NT2/D1 (cell line): ENCODE measurements at regions not wholly inside any gene's neighbourhood (a gene's known extent, or its start where the extent isn't known, plus 50 kb on each side); places are given as distances from the start of the nearest gene placed in this dataset.

Experiments used
- DNase-seq: peaks from one replicate; pipeline ENCODE4 v3.0.0-alpha.2; 2011; ENCODE audit warnings: low read depth, low spot score
- H3K27me3 ChIP-seq: 2 replicates; pipeline ENCODE4 v1.6.0; 2011; ENCODE audit warnings: mild to moderate bottlenecking; ENCODE audit not compliant: insufficient read length, insufficient read depth
- H3K36me3 ChIP-seq: 2 replicates; pipeline ENCODE4 v1.6.1; 2011; ENCODE audit warnings: mild to moderate bottlenecking, low read length, mixed read lengths; ENCODE audit not compliant: insufficient read depth, insufficient read length
- H3K4me1 ChIP-seq: 2 replicates; pipeline ENCODE4 v1.5.1; 2011; ENCODE audit not compliant: insufficient read depth, insufficient read length
- H3K4me3 ChIP-seq: 2 replicates; pipeline ENCODE4 v1.5.1; 2011; ENCODE audit warnings: low read depth; ENCODE audit not compliant: insufficient read length
- H3K9ac ChIP-seq: 2 replicates; pipeline ENCODE4 v1.6.0; 2011; ENCODE audit warnings: low read depth; ENCODE audit not compliant: insufficient read length
- H3K9me3 ChIP-seq: 2 replicates; pipeline ENCODE4 v1.5.1; 2011; ENCODE audit warnings: mild to moderate bottlenecking, low read length; ENCODE audit not compliant: insufficient read depth
- SUZ12 ChIP-seq: IDR thresholded peaks from 2 replicates; pipeline ENCODE4 v1.6.1; 2011; ENCODE audit not compliant: insufficient read length, insufficient read depth; ENCODE audit errors: extremely low read depth
- YY1 ChIP-seq: IDR thresholded peaks from 2 replicates; pipeline ENCODE4 v1.6.1; 2011; ENCODE audit not compliant: insufficient read length, insufficient read depth
- ZNF274 ChIP-seq: IDR thresholded peaks from 2 replicates; pipeline ENCODE4 v1.6.1; 2011; ENCODE audit warnings: mild to moderate bottlenecking, low read depth, low read length

DNA sequence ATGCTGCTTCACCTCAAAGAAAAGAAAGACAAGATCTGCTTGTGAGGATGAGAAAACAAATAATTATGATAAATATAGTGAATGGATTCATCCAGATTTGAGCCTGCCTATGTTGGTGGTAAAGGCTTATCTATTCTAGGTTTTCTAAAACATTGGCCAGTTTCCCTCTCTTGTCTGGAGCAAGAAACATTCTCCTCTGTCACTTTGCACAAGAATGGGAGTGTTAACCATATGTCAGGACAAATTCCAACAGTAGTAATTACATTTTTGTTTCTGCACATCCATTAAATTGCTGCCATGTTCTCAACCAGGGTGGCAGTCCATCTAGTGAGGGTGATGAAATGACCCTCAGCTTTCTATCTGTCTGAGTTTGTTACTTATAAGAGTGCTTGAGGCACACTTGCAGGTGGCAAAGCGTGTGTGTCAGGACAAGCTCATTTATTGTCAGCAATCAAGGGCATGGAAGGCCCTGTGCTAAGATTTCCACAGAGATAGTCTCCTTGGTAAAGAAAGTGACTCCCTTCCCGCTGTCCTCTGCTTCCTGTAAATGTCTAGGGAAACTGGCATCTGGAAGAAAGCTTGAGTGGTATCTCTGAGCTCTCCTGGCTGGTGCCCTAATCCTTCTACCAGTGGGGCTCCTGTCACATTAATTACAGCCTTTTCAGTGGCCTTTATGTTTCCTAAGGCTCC lies 502.1 kb upstream of the FLRT2 start:
- TF ChIP-seq SUZ12 = no peak
- TF ChIP-seq YY1 = no peak
- no peak for TF ChIP-seq ZNF274

DNA sequence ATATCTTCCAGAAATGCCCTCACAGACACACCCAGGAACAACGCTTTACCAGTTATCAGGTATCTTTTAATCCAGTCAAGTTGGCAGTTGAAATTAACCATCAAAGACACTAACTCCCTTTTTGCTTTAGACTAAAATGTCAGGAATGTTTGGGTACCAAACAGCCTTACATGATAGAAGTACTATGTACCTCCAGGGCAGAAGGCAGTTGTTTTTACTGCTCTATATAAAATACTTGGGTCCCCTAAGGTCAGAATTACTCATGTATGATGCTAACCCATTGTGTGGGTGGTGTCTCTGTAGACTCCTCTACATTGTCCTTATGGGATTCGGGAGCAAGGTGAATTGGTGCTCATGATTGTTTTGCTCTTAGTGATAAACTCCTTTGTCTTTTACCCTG lies 492.5 kb upstream of the FLRT2 start:
- no peaks in the 10 kb centered on the region for H3K4me1 ChIP-seq
- H3K27me3 ChIP-seq = no peaks in the 10 kb centered on the region
- no peaks in the 10 kb centered on the region for H3K36me3 ChIP-seq
- H3K9ac ChIP-seq = no peak overlapping the region
- H3K4me3 ChIP-seq = no peak overlapping the region
- DNase-seq = no peak
- no peaks in the 10 kb centered on the region for H3K9me3 ChIP-seq
- no peak for TF ChIP-seq YY1
- TF ChIP-seq ZNF274 = no peak
- no peak for TF ChIP-seq SUZ12

More for the DNA sequence above, 502.1 kb upstream of the FLRT2 start:
- no peak for DNase-seq
- Histone ChIP-seq H3K36me3 (no peaks in the 10 kb centered on the region), H3K9me3 (no peaks in the 10 kb centered on the region), H3K4me1 (no peaks in the 10 kb centered on the region), H3K27me3 (no peaks in the 10 kb centered on the region), H3K4me3 (no peak overlapping the region), H3K9ac (no peak overlapping the region)

DNA sequence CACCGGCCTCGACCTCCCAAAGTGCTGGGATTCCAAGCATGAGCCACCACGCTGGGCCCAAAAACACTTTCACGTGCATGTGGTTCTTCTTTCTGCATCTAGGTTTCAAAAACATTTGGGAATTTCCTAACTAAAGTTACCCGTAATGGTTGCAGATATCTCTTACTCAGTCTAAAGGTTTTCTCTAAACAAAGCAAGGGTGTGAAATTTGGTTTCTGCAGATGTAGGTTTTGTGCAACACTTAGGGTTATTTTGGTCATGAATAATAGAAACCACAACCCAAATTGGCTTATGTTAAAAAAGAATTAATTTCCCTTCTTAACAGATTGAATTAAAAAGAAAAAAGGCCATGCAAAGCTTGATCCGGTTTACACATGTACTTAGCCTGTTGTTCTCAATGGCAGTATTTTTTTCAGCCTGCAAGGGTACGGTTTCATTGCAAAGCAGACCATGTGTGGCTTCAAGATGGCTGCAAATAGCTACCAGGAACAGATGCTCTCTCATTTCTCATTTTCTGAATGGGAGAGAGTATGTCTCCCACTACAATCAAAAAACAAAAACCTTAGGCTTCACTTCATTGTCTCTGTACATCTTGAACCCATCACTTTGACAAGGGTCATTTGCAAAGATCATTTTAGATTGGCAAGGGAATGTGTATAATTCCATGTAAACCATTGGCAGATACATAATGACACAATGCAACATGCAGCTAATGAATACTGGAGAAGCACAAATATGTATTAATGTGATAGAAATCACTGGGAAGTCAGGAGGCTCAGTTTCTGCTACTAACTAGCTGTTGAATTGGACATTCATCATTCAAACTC lies 491.2 kb upstream of the FLRT2 start:
- H3K4me1 ChIP-seq = no peaks in the 10 kb centered on the region
- TF ChIP-seq SUZ12 (no peak), YY1 (no peak), ZNF274 (no peak)
- H3K27me3 ChIP-seq = no peaks in the 10 kb centered on the region
- H3K4me3 ChIP-seq = no peak overlapping the region
- H3K36me3 ChIP-seq = no peaks in the 10 kb centered on the region
- no peak for DNase-seq
- no peaks in the 10 kb centered on the region for H3K9me3 ChIP-seq
- no peak overlapping the region for H3K9ac ChIP-seq

DNA sequence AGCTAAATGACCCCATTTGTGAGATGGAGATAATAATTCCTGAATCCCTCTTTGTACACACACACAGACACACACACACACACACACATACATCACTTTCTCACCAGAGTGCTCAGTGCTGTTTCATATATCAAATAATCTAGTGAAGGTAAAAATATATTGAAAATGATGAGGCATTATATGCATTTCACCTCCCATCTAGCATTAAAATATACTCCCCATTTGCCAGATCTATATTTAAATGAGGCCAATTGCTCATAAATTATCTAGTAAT lies 490.7 kb upstream of the FLRT2 start:
- H3K9me3 ChIP-seq = no peaks in the 10 kb centered on the region
- no peaks in the 10 kb centered on the region for H3K36me3 ChIP-seq
- no peaks in the 10 kb centered on the region for H3K4me1 ChIP-seq
- DNase-seq = no peak
- H3K9ac ChIP-seq = no peak overlapping the region
- no peak overlapping the region for H3K4me3 ChIP-seq
- no peaks in the 10 kb centered on the region for H3K27me3 ChIP-seq
- TF ChIP-seq SUZ12 (no peak), YY1 (no peak), ZNF274 (no peak)

DNA sequence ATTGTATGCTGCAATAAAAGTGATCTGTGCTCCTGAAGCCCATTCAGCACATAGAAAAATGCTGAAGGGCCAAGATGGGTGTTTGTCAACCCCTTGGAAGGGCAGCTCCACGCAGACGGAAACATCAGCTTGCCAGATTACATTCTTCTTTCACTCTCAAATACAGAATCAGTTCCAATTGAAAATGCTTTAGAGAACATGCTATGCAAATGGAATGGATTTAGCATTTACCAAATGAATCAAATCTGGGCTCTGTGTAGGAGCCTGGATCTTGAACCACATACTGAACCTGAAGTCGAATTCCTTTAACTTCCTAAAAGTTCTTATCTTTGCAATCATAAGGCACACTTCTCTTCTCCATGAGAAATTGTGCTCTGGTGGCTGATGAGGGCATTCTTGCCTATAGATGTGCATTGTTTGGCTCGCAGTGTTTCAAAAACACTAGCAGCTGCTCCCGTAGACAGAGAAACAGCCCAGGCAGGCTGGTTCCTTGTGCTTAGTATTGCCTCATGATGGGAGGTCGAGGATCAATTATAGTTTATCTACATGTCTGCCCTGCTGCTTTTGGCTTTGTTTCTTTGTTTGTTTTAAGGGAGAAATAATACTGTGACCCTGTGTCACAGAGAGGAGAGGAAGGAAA lies 489.8 kb upstream of the FLRT2 start:
- H3K9me3 ChIP-seq = no peaks in the 10 kb centered on the region
- no peak overlapping the region for H3K9ac ChIP-seq
- TF ChIP-seq SUZ12 (no peak), YY1 (no peak), ZNF274 (no peak)
- no peaks in the 10 kb centered on the region for H3K4me1 ChIP-seq
- no peak overlapping the region for H3K4me3 ChIP-seq
- H3K27me3 ChIP-seq = no peaks in the 10 kb centered on the region
- DNase-seq = no peak
- H3K36me3 ChIP-seq = no peaks in the 10 kb centered on the region

DNA sequence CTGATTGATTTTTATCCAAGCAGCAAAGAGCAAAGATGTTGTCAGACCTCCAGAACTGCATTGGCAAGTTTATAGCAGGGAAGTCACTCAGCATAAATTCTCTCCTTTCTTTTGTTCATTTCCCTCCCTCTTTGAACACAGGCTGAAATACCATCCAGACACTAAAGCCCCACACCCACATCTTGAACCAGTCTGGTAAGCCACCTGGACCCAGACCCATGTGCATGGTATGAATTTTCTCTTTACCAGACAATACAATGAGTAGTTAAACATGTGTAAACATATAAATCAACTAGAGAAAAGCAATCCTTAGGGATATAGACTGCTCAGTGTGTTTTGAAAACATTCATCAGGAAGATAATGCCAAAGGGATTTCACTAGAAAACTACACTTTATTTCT lies 488.3 kb upstream of the FLRT2 start:
- no peak for TF ChIP-seq SUZ12
- TF ChIP-seq ZNF274 = no peak
- TF ChIP-seq YY1 = no peak
- no peaks in the 10 kb centered on the region for H3K9me3 ChIP-seq
- no peaks in the 10 kb centered on the region for H3K4me1 ChIP-seq
- H3K36me3 ChIP-seq = no peaks in the 10 kb centered on the region
- no peak overlapping the region for H3K9ac ChIP-seq
- H3K27me3 ChIP-seq = no peaks in the 10 kb centered on the region
- no peak overlapping the region for H3K4me3 ChIP-seq
- DNase-seq = no peak

DNA sequence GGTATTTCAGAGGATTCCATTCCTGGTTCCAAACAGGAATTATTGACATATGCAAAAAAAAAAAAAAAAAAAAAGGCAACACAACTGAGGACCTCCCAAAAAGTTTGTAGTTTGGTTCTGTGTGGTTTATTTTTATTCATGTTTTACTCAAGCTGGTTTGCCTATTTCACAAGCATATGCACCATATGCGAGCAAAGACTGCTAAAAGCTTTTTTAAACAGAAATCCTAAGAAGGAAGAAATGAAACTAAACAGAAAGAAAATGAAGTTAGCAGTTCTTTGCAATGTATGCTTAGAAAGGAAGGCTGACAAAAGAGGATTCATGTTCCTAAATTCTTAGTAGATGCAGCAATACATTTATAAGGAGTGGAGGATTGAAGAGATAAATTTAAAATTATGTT lies 487.6 kb upstream of the FLRT2 start:
- H3K27me3 ChIP-seq = no peaks in the 10 kb centered on the region
- H3K36me3 ChIP-seq = no peaks in the 10 kb centered on the region
- no peak for DNase-seq
- H3K4me3 ChIP-seq = no peak overlapping the region
- TF ChIP-seq ZNF274 = no peak
- no peak for TF ChIP-seq YY1
- TF ChIP-seq SUZ12 = no peak
- H3K9me3 ChIP-seq = no peaks in the 10 kb centered on the region
- no peaks in the 10 kb centered on the region for H3K4me1 ChIP-seq
- no peak overlapping the region for H3K9ac ChIP-seq
